HG03139 (cell line): ENCODE measurements at regions not wholly inside any gene's neighbourhood (a gene's known extent, or its start where the extent isn't known, plus 50 kb on each side); places are given as distances from the start of the nearest gene placed in this dataset.
A peak's percentile ranks its signal among the peaks of the same experiment; 100 is the strongest.

Experiments
- ATAC-seq: cut with Tn5 transposase; IDR thresholded peaks from one replicate; pipeline ENCODE4 v1.9.1; 2021; ENCODE audit not compliant: unreplicated experiment

DNA sequence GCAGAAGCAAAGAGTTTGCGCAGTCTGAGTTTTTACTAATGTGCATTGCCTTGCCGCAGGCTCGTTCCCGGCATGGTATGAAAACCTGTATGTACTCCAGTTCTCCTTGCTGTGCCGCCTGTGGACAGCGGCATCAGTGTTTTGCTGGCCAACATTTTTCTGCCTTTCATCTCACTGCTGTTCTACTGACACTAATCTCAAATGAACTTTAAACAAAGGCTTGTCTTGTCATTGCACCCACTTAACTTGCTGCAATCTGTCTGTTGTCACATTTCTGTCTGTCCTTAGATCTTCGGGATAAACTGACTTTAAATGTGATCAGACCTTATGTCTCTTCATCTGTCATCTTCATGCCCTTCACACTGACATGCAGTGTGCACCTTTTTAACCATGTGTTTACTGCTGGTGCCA is 71.7 kb upstream of the ZNRF2 start:
- no peak for ATAC-seq

DNA sequence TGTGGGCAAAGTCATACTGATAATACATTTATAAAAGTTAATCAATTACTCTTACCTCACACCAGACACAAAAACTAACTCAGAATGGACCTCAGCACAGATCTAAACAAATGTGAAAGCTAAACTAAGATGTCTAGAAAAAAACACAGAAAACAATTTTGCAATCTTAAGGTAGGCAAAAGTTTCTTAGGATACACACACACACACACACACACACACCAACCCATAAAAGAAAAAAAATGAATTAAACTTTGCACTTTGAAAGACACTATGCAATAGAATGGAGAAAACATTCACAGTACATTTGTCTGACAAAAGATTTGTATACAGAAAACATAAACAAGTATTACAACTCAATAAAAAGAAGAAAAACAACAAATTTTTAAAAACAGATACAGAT is 70.8 kb upstream of the ZNRF2 start:
- ATAC-seq, result no peak

DNA sequence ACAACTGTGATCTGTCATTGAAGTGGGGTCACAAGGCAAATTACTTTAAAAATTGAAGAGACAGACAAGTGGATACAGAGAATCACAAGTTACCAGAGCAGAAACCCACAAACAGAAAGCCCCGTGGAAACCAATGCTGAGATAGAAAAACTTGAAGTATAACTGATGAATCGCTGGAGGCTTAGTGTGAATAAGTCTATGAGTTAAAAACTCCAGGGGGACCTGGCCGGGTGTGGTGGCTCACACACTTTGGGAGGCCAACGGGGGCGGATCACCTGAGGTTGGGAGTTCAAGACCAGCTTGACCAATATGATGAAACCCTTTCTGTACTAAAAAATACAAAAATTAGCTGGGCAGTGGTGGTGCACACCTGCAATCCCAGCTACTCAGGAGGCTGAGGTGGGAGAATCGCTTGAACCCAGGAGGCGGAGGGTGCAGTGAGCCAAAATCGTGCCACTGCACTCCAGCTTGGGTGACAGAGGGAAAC is 69.7 kb upstream of the ZNRF2 start:
- no peak for ATAC-seq

DNA sequence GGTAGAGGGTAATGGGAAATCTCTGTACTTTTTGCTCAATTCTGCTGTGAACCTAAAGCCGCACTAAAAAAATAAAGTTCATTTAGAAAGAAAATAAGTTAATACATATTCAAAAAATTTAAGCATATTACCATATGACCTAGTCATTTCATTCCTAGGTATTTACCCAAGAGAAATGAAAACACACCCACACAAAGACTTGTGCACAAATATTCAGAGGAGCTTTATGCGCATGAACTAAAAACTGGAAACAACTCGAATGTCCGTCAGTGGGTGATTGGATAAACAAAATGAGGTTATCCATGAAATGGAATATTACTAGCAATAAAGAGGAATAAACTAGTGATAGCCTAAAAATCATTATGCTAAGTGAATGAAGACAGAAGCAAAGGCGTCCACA is 62.6 kb upstream of the ZNRF2 start:
- no peak for ATAC-seq

DNA sequence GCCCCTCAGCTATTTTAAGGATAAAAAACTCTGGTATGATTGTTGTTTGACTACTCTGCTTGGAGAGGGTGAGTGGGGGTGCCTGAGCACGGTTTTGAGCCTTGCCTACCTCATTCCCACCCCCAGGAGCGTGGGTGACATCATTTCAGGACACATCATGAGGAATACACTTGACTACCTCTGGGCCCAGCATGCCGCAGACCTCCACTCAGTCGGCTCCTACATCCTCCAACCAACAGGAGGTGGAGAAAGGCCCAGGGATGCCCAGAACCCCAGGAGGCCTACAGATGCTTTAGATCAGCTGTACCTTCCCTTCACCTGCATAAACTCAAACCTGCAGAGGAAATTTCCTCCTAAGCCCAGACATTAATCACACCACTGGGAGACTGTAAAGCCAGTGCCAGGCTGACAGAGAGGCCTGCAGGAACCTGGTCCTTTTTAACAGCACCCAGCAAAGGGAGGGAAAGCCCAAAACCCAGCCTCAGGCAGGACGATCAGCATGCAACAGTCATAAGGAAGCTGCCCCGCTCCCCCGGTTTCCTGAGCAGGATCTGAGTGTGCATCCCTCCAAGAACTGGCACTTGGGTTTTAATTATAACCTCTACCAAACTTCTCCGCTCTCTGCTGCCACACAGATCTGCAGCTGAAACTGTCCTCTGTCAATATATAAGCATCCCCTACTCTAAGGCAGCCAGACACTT is 61.7 kb upstream of the ZNRF2 start:
- no peak for ATAC-seq

DNA sequence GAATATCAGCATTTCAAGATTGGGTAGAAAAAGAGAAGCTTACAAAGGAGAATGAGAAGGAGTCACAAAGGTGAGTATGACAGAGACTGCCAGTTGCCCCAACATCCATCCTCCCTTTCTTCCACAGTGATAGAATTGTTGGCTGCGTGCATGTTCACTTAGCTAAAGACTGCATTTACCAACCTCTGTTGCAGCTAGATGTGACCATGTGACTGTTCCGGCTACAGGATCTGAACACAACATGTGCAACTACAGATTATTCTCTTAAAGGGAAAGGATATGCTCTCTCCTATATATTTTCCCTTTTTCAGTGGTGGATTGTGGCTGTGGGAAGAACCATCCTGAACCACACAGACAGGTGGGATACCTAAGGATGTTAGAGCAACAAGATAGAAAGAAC is 60.5 kb upstream of the ZNRF2 start:
- ATAC-seq, result no peak

DNA sequence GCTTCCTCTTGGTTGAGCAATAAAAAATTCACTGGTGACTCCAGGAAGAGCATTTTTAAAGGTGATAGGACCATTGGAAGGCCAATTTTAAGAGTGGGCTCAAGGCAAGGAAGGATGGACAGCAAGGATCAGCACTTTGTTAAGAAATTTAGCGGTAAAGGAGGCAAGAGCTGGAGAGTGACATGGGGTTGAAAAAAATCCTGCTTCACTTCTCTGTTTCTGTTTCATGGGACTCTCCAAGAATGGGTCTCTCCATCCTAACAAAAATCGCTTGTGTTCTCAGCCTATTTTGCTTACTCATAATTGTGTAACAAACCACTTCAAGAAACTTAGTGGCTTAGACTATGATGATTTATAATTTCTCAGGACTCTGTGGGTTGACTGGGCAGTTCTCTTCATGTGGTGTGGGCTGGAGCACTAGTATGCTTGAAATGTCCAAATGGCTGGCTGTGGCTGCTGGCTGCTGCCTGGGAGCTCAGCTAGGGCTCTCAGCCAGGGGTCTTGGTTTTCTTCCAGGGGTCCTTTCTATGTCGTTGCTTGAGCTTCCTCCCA is 59.8 kb upstream of the ZNRF2 start:
- ATAC-seq, result no peak

DNA sequence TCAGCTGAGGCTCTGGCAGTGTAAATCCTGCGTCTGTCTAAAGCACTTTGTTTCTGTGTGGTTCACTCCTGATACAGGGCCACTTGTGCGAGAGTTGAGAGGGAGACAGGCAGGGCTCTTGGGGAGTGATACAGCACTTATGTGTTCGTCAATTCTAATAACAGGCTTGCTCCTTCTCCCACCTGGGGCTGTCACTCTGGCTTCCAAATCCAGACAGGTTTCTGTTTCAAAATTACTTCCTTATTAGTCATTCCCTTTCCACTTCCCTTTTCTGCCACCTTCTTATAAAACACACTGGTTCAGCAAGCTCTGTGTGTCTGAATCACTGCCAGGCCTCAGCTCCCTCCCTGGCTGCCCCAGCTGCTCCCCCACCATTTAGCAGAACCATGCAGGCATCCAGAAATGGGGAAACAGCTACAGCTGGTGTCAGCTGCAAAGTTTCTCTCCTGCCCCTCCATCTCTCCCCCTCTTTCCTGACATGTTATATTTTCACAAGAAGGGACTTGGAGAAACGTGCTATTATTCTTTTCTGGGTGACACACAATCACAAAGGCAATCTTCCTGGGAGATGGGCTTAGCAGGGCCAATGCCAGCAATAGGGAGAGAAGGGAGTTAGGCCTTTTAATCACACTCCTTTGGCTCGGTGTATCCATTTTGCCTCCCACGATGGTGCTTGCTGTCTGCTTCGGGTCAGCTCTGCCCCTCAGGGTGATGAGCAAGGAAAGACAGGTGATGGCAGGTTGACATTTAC is 58.4 kb upstream of the ZNRF2 start:
- peak; percentile 72 for ATAC-seq

DNA sequence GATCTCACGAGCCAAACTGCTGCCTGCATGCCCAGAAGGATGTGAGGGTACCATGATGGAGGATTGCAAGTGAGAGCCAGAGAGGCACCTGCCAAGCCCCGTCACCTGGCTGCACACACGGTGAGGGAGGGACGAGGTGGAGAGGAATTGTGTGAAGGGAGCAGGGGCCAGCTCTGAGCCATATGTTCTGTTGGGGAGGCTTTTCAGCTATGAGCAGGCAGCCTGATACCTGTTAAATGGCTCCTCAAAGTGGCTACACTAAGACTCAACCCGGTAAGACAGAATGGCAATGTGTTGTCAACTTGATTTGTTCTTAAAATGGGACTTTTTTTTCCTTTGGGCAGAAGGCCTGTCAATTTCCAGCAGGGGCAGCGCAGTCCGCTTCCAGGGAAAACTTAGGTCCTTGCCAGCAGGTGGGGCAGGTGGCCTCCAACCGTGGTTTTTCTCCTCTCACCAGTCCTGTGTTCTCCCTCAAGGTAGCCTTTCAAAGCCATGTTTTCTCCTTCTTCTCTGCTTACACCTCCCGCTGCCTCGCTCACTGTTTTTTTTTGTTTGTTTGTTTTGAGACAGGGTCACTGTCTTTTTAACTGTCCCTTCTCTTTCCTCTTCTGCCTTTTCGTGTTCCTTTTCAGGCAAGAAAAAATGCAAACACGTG is 57.7 kb upstream of the ZNRF2 start:
- ATAC-seq, result no peak

DNA sequence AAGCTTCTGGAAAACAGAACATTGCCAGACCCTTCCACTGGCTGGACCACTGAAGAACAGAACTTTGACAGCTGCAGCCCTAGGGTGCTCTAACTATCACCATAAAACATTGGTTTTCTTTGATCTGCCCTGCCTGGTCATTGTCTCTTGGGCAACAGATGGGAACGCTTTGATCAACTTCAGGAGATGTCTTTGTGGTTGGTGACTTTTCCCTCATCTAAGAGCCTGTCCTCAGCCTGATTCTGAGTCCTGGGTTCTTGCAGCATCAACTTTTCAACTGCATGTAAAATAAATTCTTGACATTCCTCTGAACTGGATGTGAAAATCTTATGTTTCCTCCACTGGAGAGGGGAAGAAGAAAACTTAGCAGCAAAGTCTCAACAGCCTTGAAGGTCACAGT is 53.1 kb upstream of the ZNRF2 start:
- ATAC-seq, result no peak

DNA sequence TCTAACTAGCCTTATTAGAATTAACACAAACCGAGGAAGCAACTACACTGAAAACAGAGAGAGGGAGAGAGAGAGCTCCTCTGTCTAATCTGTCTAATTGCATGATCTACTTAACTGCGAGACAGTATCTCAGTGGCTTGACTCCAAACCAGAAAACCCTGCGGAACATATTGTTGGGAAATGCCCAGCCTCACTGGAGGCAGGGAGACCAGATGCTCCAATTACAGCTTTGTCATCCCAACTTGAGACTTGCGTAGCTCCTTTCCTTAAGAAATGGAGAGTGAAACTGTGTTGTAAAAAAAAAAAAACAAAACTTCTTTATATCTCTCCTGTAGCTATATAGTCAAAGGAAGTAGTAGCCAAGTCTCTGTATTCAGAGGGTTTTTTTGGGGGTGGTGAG is 52.0 kb upstream of the ZNRF2 start:
- no peak for ATAC-seq
